Activated CD8-positive, alpha-beta memory T cell treated with anti-CD3 and anti-CD28 coated beads for 36 hours (primary cell): ENCODE measurements at regions not wholly inside any gene's neighbourhood (a gene's known extent, or its start where the extent isn't known, plus 50 kb on each side); places are given as distances from the start of the nearest gene placed in this dataset.

Source experiments
- CTCF ChIA-PET: fragments of 350-600 bp; sonication (Branson Sonifier 250); formaldehyde crosslinking; loops from one replicate; lab custom pipeline; 2021; ENCODE audit warnings: antibody characterized with exemption; lab: Charles Lee
- POLR2A ChIA-PET: fragments of 350-600 bp; sonication (Branson Sonifier 250); formaldehyde crosslinking; loops from one replicate; lab custom pipeline; 2021; ENCODE audit warnings: antibody characterized with exemption; lab: Charles Lee

DNA sequence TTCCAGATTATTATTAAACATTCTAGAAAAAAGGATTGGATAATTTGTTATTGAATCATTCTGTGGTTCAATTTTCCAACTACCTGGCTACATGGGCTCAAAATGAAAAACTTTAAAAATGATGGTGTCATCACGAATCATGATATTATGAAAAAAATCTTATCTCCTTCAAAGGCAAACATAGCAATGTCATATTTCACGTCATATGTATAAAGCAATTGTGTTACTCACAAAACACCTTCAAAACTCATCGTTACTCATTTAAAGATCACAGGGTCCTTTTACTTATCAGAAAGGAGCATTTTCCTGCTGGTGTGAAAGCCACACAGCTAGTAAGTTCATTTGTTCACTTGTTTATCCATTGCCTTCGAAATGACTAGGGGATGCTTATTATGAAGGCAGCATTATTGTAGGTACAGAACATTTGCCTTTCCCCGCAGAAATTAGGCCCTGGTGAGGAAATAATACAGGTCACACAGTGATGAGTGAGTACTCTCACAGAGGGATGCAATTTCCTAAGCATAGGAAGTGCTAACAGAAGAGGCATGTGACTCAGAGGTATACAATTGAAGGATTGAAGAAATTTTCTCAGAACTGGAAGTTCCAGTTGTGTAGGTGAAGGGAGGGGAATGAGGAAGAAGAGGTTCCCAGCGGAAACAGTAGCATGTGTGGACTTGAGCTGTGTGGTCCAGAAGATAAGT is 478.7 kb downstream of the INHBA start:
- CTCF ChIA-PET: no interaction called here
- POLR2A ChIA-PET: no interaction called here

DNA sequence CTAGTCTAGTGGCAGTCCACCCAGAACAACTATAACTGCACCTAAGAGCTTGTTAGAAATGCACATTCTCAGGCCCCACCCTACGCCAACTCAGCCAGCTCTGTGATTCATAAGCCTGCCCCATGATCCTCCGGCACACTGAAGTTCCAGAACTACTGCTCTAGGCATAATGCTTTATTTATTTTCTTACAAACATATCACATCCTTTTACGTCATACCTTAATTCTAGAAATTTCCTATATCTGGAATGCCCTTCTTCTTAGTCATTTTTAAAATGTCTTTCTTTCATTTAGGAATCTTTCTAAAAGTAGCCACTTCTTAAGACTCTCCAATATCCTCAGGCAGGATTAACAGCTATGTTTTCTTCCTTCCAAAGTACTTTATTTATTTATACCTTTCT is 480.1 kb downstream of the INHBA start:
- CTCF ChIA-PET: no interaction called here
- POLR2A ChIA-PET: no interaction called here

GRCh38 chr7:41220266-41220665 is 482.6 kb downstream of the INHBA start:
- ChIA-PET CTCF (no interaction called here), POLR2A (no interaction called here)

DNA sequence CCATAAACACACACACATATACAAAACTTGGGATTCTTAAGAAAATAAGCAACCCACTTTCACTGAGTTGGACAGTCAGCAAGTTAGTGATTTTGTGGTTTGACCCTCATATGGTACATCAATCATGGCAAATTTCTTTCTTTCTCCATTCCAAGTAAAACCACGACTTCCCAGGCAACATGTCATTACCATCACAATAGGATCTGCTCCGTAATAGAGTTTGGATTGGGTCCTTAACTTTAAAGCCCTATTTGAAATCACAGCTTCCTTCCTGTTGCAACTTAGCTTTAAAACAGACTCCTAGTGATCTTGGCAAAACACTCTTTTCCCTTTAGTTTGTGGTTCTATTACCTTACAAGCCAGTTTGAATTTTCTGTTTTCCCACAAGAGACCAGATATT is 483.6 kb downstream of the INHBA start:
- CTCF ChIA-PET: no interaction called here
- POLR2A ChIA-PET: no interaction called here

GRCh38 chr7:41217306-41217705 is 485.6 kb downstream of the INHBA start:
- POLR2A ChIA-PET: no interaction called here
- CTCF ChIA-PET: no interaction called here

- POLR2A ChIA-PET: no interaction called here
- CTCF ChIA-PET: no interaction called here
Observed at GRCh38 chr7:41207141-41207540, 495.7 kb downstream of the INHBA start.

GRCh38 chr7:41206267-41206666 is 496.6 kb downstream of the INHBA start:
- POLR2A ChIA-PET: no interaction called here
- CTCF ChIA-PET: no interaction called here

DNA sequence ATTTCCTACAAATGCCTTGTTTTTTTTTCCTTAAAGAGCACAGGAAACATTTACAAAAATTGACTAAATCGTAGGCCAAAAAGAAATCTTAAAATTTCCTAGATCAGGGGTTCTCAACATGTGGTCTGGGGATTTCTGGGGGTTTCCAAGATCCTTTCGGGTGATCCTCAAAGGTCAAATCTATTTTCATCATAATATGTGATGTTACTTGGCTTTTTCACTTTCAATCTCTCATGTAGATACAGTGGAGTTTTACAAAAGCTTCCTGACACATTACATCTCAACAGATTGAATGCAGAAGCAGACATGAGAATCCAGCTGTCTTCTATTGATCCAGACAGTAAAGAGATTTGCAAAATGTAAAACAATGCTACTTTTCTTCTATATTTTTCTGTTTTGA is 497.3 kb downstream of the INHBA start:
- ChIA-PET CTCF (no interaction called here), POLR2A (no interaction called here)

- ChIA-PET CTCF (no interaction called here), POLR2A (no interaction called here)
Observed at GRCh38 chr7:41203542-41203941, 499.3 kb downstream of the INHBA start.

- ChIA-PET CTCF (no interaction called here), POLR2A (no interaction called here)
Observed at GRCh38 chr7:41201021-41201420, 501.9 kb downstream of the INHBA start.

DNA sequence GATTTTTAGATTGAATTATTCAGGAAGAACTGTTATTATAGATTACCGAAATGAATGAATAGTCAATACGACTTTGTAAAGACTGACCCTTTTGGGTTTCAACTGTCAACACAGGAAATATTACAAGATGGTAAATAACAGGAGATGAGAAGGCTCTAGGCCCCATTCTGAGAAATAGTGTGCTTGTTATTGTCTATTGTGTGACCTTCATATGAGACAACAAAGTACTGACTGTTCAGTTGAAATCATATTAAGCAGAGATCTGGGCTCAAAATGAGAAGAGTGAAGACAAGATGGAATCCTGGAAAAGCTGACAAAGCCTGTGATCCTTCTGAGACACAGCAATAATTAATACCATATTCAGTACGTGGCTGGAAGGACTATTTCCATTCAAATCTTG is 503.8 kb downstream of the INHBA start:
- POLR2A ChIA-PET: no interaction called here
- CTCF ChIA-PET: no interaction called here

DNA sequence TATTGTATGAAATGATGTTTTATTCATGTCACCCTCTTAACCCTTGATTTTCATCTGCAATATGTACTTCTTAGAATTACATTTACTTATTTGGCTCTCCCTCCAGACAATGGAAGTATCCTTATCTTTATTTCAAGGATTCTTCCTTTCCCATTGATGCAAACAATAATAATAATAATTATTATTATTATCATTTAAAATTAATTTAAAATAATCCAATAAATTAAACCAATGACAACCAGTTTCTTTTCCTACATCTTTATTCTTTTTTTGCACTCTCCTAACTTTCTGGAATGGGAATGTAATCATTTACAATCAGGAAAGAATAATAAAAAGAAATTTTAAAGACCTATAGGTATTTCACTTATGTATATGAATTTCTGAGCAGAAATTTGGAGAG is 504.4 kb downstream of the INHBA start:
- POLR2A ChIA-PET: no interaction called here
- CTCF ChIA-PET: no interaction called here

DNA sequence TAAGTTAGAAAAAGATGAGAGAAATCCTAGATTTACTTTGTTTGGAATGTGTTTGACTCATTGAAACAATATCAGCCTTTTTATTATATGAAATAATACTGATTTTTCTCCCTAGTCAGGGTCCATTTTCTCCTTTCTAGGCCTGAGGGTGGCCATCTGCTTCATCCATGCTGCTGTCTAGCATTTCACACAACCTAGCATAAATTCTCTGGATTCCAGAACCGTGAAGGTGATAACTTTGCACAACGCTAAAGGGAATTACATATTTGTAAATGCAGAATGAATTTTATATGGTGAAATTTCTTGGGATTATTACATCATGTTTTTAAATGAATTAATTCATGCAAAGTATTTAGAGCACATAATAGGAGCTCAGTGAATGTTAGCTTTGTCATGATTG is 505.1 kb downstream of the INHBA start:
- POLR2A ChIA-PET: no interaction called here
- CTCF ChIA-PET: no interaction called here

GRCh38 chr7:41193738-41194282 is 509.1 kb downstream of the INHBA start:
- ChIA-PET CTCF (no interaction called here), POLR2A (no interaction called here)

- ChIA-PET CTCF (no interaction called here), POLR2A (no interaction called here)
Observed at GRCh38 chr7:41190581-41190980, 512.3 kb downstream of the INHBA start.

- POLR2A ChIA-PET: no interaction called here
- CTCF ChIA-PET: no interaction called here
Observed at GRCh38 chr7:41189866-41190265, 513.0 kb downstream of the INHBA start.

DNA sequence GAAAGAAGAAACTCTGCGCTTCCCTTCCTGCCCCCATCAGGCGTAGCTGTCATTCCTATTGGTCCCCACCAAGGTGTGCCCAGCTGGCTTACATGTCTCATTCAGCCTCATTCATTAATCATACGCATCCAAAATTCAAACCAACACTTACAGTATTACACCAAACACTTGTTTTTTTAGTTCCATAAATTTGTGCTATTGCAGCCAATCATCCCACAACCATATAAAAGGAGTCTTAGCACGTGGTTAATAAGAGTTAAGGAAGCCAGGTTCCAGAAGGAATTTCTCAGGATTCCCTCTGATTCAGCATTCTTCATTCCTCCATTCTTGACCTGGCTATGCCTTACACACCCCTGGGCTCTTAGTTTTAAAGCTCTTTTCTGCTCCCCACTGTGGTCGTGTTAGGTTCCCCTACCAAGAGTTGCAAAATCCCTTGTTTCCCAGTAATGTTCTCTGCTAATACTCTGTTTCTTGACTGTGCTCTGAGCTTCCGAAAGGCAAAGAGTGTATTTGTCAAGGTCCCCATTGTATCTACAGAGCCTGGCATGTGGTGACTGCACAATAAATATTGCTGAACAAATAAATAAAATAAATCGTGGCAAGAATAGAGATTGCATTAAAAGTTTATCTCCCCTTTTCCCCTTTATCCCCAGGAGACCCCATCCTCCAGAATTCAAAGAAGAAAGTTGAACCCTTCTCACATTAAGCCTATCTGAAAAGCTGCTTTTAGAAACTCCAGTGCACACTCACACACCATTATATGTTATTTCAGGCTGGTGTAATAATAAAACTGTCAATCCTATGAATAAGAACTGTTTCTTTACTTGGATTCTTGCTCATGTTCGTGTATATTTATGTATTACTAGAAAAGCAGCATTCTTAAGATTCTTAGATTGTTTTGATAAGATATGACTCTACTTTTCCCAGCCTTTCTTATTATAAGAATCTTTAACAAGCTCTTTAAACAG is 514.4 kb downstream of the INHBA start:
- POLR2A ChIA-PET: no interaction called here
- CTCF ChIA-PET: no interaction called here

GRCh38 chr7:41187322-41187721 is 515.6 kb downstream of the INHBA start:
- POLR2A ChIA-PET: no interaction called here
- CTCF ChIA-PET: no interaction called here

GRCh38 chr7:41185851-41186250 is 517.0 kb downstream of the INHBA start:
- POLR2A ChIA-PET: no interaction called here
- CTCF ChIA-PET: no interaction called here

DNA sequence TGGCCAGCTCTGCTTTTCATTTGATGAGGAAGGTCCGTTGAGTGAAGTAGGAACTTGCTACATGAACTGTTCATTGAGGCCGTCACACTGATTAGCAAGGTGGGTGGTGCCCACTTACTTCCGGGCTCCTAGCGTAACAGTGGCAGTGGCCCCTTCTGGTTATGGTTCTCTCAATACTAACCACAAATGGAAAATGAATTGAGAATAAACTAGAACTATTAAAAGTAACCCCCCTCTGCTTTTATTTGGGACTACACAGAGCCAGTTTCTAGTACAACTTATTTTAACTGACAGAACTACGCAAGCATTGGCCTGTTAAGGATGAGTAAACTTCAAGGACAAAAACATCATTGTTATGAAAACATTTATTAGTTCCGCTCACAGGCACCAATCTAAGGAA is 519.1 kb downstream of the INHBA start:
- POLR2A ChIA-PET: no interaction called here
- CTCF ChIA-PET: no interaction called here

DNA sequence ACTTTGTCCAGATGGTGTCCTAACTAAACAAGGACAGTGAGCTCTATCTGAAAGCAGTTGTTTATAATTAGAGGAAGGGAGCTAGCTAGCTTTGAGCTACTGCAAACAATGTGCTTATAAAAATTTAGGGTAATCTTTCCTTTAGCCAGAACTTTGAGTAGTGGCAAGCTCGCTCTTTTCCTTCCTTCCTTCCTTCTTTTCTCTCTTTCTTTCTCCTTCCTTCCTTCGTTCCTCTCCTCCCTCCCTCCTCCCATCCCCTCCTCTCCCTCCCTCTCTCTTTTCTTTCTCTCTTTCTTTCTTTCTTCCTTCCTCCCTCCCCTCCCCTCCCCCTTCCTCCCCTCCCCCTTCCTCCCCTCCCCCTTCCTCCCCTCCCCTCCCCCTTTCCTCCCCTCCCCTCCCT is 520.1 kb downstream of the INHBA start:
- POLR2A ChIA-PET: no interaction called here
- CTCF ChIA-PET: no interaction called here
